HG03565 (cell line): ENCODE measurements at regions not wholly inside any gene's neighbourhood (a gene's known extent, or its start where the extent isn't known, plus 50 kb on each side); places are given as distances from the start of the nearest gene placed in this dataset.

Source experiments
- ATAC-seq: cut with Tn5 transposase; IDR thresholded peaks from one replicate; pipeline ENCODE4 v1.9.1; 2021; ENCODE audit warnings: mild to moderate bottlenecking, moderate library complexity; ENCODE audit not compliant: unreplicated experiment

DNA sequence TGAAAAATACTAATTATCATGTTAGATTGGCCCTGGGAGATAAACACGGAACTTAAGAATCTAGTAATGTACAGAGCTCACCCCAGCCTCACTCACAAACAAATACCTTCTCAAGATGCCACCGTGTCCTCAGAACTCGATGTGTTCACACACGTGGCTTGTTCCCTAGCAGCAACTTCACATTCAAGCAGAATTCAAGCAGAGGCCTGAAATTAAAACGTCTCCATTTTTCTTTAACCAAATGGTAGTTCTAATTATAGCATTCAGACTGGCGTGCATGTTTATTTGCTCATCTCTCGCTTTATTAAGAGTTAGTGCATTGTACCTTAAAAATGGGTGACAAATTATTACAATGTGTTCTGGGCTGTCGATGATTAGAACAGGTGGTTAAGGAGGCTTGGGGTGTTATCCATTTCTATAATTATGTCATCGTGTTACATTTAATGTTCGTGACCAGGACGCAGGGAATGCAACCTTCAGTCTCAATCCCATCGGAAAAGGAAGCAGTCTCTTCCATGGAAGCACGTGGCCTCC, 57.3 kb upstream of the SLC66A3 start:
- no peak for ATAC-seq

DNA sequence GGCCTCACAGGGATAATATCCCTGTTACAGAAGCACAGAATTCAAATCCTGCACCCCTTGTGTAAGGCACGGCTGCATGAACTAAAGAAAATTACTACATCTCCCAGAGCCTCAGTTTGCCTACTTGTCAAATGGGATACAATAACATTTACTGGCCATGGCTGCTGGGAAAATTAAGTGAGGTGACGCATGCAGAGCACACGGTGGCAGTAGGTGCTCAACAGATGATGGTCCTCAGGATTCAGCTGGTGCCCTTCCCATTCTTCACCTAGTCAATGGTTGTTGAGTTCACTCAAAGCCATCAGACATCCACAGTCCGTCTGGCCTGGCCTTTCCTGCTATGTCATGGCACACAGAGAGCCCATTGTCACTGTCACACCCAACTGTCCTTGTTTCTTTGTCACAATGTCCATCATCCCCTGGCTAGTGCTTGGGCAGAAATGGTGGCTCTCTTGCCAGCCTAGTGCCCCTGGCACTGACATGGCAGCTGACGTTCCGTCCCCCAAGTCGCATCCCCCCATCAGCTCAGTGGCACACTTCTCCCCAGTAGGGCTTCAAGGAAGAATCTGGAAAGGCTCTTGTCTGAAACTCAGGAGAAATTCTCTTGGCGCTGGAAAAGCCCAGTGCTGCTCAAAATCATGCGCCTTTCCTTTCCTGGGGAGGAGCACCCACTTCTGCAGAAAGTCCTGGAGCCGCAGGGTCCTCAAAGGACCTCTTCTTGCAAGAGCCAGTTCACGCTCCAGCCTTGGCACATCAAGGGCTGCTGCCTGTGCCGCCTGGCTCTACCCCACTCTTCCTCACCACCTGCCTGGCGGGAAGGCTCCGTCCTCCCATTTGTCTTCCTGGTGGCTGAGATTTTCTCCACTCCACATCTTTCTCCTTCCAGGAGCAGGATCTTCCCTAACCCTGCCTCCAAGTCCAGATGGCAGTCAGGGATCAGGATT, 55.9 kb upstream of the SLC66A3 start:
- ATAC-seq: no peak

DNA sequence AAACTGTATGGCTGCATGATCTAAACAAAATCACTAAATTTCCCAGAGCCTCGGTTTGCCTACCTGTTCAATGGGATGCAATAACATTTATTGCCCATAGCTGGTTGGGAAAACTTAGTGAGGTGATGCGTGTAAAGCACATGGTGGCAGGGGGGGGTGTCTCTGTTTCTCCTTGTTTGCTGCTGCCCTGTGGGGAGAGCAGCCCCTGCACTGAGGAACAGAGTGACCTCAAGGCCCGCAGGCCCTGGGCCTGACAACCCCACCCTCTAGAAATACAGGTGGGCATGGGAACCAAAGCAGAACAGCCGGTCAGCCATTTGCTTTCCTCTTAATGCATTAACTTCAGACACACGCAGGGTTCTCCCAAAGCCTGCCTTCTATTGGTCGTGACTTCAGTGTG, 55.1 kb upstream of the SLC66A3 start:
- no peak for ATAC-seq

DNA sequence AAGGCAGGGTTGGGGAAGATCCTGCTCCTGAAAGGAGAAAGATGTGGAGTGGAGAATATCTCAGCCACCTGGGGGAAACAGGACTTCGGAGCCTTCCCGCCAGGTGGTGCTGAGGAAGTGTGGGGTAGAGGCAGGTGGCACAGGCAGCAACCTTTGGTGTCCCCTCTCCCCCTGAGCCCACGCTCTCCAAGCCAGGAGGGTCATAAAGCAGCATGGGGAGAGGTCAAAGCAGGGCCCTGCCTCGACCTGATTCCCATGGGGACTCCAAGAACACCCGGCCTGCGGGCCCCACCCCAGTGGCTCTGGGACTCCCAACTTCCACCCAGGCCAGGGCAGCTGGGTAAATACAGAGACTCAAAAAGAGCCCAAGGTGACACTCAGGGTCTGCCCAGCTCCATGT, 54.3 kb upstream of the SLC66A3 start:
- no peak for ATAC-seq

GRCh38 chr2:11101430-11101829, 53.8 kb upstream of the SLC66A3 start:
- ATAC-seq: no peak

DNA sequence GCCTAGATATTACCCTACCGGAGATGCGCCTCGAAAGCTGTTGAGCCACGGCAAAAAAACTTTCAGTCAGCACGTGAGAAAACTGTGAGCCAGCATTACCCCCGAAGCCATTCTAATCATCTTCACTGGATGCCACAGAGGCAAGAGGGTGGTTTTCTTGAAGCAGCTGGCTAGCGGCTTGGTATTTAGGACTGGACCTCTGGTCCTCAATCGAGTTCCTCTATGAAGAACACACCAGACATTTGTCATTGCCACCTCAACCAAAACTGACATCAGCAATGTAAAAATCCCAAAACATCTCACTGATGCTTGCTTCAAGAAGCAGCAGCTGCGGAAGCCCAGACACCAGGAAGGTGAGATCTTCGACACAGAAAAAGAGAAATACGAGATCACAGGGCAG, 52.8 kb upstream of the SLC66A3 start:
- no peak for ATAC-seq

GRCh38 chr2:11102956-11103860, 52.1 kb upstream of the SLC66A3 start:
- ATAC-seq: no peak

DNA sequence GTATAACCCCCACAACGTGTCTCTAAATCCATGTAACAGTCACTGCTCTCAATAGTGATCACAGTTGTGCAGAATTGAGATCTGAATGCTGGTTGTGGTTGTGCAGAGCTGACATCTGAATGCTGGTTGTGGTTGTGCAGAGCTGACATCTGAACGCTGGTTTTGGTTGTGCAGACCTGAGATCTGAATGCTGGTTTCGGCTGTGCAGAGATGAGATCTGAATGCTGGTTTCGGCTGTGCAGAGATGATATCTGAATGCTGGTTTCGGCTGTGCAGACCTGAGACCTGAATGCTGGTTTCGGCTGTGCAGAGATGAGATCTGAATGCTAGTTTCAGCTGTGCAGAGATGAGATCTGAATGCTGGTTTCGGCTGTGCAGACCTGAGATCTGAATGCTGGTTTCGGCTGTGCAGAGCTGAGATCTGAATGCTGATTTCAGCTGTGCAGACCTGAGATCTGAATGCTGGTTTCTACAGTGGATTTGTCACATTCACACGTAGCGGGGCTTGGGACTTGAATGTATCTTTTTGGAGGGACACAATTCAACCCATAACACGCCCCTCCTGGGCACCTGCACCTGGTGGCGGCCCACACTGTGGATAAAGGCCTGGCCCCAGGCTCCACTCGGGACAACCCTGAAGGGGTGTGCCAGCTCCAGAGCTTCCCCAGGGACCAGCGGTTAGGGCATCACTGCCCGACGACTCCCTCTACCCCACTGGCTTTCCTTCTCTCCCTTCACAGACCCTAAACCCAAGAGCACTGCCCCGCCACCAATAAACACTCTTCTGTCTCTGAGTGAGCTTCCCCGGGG, 51.1 kb upstream of the SLC66A3 start:
- ATAC-seq: peak; percentile 64

DNA sequence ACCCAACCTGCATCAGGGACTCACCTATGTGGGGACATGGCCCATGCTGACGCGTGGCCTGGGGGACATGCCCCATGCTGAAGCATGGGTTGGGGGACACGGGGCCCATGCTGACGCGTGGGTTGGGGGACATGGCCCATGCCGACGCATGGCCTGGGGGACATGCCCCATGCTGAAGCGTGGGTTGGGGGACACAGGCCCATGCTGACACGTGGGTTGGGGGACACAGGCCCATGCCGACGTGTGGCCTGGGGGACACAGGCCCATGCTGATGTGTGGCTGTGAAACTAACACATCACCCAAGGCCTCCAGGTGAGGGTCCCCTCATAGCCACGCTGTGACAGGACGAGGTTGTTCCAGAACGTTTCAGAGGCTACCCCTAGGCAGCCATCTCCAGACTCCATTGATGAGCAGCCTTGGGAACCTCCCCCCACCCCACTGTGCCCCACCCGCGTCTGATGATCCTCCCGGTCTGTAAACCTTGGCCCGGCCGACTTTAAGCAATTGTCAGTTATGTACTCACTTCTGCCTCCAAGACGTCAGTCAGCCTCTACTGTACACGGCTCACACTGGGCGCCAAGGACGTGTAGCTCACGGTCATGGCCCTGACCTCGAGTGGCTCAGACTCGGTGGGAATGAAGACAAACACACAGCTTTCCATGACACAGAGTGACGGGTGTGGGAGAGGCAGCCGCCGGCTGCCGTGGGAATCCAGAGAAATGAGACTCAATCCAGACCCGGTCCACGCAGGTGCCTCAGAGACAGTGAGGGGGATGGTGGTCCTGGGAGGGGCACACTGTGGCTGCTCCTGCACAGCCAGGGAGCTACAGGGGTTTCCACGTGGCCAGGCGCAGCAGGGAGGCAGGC, 50.2 kb upstream of the SLC66A3 start:
- ATAC-seq: no peak
